DMS79 treated with DMSO at 0.1 percent for 48 hours (cell line): ENCODE measurements at regions not wholly inside any gene's neighbourhood (a gene's known extent, or its start where the extent isn't known, plus 50 kb on each side); places are given as distances from the start of the nearest gene placed in this dataset.
A peak's percentile ranks its signal among the peaks of the same experiment; 100 is the strongest.
"Not testable (repeated sequence)": the region's sequence is repeated elsewhere in the genome, so short reads cannot be mapped to it uniquely, and the experiment has no call there.

Experiments used
- DNase-seq: peaks from one replicate; lab custom pipeline; 2025; lab: John Stamatoyannopoulos, UW

DNA sequence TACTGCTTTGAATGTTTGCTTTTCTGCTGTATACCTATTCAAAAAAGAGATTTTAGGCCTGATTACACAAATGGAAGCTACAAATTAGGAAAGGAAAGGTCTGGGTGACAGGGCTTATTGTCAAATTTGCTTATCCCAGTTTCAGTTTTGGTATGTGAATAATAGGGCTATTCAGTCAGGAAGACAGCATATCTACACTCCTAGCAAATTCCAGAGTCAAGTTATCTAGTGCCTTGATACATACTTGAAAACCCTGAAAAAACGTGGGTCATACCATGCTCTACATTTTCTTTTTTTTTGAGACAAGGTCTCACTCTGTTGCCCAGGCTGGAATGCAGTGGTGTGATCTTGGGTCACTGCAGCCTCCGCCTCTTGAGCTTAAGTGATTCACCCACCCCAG lies 59.2 kb upstream of the CCDC180 start:
- not testable (repeated sequence) for DNase-seq

DNA sequence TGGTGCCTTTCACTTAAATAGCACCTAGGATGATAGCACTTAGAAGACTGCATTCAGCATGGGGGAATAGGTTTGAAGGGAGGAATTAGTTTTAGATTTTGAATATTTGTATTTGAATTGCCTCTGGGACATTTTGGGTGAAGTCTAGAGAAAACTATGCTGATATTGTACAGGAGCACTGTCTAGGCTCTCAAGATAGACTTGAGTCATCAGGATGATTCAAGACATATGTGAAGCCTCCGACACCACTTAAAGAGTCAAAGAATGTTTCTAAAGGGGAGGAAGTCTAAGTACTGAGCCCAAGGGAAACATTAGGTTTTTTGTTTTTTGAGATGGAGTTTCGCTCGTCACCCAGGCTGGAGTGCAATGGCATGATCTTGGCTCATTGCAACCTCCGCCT lies 63.9 kb upstream of the CCDC180 start:
- DNase-seq = no peak

DNA sequence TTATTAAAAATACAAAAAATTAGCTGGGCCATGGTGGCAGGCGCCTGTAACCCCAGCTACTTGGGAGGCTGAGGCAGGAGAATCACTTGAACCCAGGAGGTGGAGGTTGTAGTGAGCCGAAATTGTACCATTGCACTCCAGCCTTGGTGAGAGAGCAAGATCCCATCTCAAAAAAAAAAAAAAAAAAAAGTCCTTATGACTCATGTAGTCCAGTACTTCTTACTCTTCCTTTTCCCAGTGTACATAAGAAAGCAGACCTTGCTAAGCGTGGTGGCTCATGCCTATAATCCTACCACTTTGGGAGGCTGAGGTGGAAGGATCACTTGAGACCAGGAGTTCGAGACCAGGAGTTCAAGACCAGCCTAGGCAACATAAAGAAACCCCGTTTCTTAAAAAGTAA lies 66.0 kb upstream of the CCDC180 start:
- not testable (repeated sequence) for DNase-seq

DNA sequence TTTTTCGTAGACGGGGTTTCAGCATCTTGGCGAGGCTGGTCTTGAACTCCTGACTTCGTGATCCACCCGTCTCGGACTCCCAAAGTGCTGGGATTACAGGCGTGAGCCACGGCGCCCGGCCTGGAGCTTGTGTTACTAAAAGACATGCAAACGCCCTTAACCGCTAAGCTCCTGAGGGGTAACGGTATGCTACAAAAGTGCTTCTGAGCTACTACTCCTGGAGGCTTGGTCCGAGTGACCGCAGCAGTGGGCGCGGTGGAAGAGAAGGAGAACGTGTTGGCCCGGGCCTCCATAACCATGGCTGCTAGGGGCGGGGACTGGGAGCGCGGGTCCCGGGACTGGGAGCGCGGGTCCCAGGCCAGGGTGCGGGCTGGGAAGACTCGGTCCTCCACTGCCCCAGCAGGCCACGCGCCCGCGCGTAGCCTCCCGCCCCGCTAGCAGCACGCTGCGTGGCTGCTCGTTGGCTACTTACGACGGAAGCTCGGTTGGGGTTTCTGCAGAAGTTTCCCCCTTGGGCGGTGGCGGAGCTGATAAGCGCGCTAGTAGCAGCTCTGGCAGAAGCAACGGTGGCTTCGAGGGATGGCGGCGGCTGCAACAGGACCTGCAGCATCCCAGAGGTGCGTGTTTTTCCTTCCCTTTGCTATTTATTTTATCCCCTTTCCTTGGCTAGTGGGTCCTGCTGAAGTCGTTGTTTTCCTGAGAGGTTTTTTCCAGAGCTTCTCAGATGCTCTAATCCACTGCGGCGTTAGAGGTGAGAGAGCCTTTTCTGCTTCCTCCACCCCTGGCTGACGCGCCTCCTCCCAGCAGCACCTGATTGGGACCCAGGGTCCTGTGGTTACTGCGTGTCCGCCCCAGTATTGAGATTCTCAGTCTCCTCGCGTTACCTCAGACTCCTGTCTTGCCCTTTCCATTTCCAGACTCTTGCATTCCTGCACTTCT lies 69.2 kb upstream of the CCDC180 start:
- peak; percentile 43 for DNase-seq

DNA sequence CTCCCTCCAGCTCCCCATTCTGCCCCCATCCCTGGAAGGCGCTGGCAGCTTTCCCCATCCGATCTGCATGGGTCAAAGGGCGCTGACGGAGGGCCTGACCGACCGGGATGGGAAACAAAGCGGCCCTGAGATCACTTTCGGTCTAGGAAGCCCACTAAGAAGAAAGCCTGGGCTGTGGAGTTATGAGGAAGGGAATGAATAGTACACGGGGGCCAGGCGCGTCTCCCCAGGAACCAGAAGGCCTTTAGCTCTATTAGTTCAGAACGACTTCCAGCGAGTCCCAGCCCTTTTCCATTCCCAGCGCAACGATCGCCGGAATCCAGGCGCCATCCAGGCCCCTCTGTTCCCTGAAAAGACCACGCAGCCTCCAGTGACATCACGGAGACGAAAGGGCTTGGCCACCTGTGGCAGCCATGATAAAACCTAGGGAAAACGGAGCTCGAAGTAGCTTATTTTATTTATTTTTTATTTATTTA lies 70.1 kb upstream of the CCDC180 start:
- DNase-seq = no peak

DNA sequence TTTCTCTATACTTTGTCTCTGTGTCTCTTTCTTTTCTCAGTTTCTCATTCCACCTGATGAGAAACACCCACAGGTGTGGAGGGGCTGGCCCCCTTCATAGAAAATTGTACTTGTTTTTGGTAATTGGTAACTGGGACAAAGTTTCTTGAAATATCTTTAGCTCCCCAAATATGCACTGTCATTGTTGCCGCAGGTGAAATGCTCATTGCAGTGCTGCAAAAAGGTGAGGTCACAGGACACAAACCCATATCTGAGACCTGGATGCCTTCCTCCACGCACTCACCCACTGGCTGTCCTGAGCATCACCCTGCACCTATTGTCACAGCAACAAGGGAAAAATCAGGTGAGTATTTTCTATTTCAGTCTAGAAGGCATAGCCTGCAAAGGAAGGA lies 74.5 kb upstream of the CCDC180 start:
- DNase-seq = not testable (repeated sequence)

DNA sequence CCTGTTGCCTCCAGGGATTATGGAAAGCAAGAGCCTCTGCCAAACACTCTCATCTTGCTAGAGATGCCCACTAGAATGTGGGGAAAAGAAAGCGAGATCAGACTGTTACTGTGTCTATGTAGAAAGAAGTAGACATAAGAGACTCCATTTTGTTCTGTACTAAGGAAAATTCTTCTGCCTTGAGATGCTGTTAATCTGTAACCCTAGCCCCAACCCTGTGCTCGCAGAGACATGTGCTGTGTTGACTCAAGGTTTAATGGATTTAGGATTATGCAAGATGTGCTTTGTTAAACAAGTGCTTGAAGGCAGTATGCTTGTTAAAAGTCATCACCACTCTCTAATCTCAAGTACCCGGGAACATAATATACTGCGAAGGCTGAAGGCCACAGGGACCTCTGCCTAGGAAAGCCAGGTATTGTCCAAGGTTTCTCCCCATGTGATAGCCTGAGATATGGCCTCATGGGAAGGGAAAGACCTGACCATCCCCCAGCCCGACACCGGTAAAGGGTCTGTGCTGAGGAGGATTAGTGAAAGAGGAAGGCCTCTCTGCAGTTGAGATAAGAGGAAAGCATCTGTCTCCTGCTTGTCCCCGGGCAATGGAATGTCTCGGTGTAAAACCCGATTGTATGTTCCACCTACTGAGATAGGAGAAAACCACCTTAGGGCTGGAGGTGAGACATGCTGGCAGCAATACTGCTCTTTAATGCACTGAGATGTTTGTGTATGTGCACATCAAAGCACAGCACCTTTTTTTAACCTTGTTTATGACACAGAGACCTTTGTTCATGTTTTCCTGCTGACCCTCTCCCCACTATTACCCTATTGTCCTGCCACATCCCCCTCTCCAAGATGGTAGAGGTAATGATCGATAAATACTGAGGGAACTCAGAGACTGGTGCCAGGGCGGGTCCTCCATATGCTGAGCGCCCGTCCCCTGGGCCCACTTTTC lies 75.1 kb upstream of the CCDC180 start:
- DNase-seq = not testable (repeated sequence)

DNA sequence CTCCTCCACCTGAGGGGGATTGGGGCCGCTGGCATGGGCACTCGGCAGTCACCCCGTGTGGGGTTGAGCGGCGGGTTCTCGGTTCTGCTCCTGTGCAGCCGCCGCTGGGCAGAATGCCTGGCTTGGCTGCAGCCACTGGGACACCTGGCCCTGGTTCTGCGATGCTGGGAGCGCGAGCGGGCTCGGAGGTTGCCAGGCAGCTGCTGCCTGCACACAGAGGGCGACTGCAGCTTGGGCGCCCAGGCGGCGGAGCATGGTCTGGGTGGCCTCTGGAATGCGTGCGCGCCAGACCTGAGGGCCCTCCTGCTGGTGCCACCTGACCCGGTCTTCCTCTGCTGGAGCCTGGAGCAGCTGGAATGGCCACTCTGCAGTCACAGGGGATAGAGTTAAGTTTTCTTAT lies 85.1 kb upstream of the CCDC180 start:
- DNase-seq = peak; percentile 2

DNA sequence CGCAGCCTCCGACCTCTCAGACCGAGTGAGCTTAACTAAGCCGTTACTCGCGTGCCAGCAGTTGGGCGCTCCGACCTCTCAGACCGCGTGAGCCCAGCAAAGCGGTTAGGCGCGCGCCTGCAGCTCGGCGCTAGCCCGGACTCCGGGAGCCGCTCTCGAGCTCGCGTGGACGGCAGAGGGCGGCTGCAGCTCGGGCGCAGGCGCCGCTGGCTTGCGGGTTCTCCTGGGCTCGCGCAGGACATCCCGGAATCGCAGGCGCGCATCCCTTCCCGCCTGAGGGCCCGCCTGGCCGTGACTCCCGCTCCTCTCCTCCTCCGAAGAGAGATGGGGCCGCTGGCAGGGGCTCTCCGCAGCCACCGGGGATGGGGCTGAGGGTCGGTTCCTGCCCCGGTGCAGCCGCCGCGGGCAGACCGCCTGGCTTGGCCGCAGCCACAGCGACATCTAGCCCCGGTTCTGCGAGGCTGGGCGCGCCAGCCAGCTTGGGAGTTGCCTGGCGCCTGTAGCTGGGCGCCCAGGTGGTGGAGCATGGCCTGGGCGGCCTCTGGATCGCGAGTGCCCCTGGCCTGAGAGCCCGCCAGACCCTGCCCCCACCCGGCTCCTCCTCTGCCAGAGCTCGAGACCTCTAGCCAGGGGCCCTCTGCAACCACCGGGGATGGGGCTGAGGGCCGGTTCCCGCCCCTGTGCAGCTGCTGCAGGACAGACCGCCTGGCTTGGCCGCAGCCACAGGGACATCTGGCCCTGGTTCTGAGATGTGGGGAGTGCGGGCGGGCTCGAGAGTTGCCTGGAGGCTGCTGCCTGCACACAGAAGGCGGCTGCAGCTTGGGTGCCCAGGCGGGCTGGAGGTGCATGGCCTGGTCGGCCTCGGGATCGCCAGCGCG lies 85.7 kb upstream of the CCDC180 start:
- DNase-seq = not testable (repeated sequence)

DNA sequence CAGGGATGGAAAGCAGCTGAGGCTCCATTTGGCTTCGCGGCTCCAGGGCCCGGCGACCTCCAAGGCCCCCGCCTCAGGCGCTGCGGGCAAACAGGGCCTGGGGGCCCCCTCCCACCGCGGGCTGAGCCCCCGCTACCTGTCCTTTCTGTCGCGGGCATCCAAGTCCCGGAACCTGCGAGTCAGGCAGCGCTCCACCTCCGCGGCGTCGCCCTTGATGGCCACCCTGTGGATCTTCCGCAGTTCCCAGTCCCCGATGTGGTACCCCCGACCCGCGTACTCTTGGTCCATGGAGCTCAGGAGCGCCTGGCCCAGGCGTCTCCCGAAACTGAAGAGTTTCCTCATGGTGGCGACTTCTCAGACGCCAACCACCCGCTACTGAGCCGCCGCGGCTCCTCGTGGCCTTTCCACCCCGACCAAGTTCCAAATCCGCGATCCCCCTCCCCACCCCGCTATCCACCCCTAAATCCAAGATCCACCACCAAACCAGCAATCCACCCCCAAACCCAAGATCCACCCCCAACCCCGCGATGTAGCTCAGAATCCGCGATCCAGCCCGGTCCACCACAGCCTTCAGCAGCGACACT lies 86.5 kb upstream of the CCDC180 start:
- no peak for DNase-seq

DNA sequence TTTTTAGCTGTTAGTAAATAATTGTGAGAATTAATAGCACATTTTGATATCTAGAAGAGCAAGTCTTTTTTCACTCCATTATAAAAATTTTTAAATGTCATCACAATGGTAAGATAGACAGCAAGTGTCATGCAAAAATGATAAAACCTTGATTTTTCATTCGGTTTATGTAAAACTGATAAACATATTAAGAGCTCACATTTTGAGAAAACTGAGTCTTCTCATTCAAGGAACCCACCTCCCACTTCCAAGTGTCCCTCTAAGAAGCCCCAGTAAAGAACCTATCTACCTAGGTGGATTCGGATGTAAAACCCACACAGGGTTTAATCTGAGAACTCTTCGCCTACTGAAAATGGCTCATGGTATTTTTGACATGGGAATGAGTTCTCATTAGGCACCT lies 87.1 kb upstream of the CCDC180 start:
- not testable (repeated sequence) for DNase-seq

DNA sequence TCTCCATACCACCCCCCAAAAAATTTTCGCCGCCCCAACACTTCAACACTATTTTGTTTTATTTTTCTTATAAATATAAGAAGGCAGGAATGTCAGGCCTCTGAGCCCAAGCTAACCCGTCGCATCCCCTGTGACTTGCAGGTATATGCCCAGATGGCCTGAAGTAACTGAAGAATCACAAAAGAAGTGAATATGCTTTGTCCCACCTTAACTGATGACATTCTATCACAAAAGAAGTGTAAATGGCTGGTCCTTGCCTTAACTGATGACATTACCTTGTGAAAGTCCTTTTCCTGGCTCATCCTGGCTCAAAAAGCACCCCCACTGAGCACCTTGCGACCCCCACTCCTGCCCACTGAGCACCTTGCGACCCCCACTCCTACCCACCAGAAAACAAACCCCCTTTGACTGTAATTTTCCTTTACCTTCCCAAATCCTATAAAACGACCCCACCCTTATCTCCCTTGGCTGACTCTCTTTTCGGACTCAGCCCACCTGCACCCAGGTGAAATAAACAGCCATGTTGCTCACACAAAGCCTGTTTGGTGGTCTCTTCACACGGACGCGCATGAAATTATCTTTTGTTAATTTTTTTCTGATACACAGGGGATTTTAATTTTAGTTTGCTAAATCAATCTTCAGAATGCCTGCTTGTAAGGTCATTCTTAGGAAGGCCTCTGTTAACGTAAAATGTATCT lies 87.9 kb upstream of the CCDC180 start:
- DNase-seq = not testable (repeated sequence)

DNA sequence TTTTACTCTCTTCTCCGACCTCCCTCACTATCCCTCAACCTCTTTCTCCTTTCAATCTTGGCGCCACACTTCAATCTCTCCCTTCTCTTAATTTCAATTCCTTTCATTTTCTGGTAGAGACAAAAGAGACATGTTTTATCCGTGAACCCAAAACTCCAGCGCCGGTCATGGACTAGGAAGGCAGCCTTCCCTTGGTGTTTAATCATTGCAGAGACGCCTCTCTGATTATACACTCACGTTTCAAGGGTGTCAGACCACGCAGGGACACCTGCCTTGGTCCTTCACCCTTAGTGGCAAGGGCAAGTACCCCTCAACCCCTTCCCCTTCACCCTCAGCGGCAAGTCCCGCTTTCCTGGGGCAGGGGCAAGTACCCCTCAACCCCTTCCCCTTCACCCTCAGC lies 92.3 kb upstream of the CCDC180 start:
- not testable (repeated sequence) for DNase-seq

DNA sequence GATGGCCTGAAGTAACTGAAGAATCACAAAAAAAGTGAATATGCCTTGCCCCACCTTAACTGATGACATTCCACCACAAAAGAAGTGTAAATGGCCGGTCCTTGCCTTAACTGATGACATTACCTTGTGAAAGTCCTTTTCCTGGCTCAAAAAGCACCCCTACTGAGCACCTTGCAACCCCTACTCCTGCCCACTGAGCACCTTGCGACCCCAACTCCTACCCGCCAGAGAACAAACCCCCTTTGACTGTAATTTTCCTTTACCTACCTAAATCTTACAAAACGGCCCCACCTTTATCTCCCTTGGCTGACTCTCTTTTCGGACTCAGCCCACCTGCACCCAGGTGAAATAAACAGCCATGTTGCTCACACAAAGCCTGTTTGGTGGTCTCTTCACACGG lies 92.9 kb upstream of the CCDC180 start:
- DNase-seq = not testable (repeated sequence)

DNA sequence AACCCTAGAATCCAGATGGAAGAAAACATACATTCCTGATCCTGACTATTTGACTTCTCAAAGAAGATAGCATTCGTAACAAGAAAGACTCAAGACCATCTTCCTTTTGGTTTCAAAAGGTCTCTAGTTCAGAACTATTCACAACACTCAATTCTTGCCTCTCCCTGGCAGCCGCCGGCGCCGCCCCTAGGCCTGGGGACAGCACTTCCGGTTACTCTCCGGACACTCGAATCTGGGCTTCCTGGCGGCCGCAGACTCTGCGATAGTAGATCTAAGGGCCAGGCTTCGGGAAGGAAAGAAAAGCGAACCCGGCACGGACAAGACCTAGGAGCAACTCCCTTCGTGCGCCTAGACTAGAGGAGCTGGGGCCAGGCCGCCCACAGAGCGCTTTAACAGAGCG lies 107.8 kb upstream of the CCDC180 start:
- not testable (repeated sequence) for DNase-seq

DNA sequence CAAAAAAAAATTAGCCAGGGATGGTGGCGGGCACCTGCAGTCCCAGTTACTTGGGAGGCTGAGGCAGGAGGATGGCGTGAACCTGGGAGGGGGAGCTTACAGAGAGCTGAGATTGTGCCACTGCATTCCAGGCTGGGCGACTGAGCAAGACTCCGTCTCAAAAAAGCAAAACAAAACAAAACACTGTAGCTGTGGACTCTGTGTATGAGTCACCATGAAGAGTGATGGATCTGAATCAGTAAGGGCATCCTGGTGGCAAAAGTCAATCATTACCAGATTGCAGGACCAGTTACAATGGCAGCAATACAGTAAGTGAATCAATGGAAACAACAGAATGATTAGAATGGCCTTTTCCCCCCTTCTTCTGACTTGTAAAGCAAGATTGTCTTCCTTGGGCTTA lies 113.7 kb upstream of the CCDC180 start:
- DNase-seq = not testable (repeated sequence)

DNA sequence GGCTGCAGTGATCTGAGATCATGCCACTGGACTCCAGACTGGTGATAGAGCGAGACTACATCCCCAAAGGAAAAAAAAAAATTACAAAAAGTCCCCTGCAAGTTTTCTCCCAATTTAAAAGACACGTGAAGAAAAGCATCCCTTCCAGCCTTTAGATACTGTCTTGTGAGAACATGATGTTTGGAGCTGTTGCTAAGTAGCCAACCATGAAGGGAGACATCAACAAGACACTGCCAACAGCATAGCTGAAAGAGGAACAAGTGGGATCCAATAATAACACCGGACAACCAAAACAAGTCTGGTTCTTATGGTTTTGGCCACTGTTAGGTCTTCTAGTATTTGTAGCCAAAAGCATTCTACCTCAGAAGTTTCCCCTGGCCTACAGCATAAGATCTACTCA lies 118.9 kb upstream of the CCDC180 start:
- no peak for DNase-seq

DNA sequence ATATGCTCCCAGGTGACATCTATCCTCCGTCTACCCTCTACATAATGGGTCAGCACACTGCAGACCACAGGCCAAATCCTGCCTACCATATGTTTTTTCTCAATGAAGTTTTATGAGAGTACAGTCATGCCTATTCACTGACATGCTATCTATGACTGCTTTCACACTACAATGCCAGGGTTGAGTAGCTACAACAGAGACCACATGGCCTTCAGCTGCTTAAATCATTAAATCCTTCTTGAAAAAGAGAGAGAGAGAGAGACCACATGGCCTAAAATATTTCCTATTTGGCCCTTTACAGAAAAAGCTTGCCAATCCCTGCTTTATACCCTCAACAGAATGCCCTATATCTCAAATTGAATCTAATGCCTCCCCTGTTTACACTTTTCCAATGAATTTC lies 119.8 kb upstream of the CCDC180 start:
- not testable (repeated sequence) for DNase-seq

DNA sequence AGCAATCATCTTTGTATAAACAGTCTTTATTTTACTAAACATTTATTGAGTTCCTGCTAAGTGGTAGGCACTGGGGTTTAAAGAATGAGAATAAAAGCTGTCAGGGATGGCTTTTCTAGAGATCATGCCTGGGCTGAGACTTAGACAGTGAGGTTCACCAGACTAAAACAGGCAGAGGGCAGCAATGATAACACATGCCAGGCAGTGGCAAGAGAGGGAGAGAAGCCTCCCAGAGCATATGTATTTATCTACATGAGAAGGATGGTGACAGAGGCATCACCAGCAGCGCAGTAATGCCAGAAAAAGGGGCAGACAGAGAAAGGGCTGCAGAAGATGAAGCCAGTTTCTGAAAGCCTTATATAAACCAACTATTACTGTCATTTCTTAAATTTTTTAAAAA lies 121.0 kb upstream of the CCDC180 start:
- no peak for DNase-seq

DNA sequence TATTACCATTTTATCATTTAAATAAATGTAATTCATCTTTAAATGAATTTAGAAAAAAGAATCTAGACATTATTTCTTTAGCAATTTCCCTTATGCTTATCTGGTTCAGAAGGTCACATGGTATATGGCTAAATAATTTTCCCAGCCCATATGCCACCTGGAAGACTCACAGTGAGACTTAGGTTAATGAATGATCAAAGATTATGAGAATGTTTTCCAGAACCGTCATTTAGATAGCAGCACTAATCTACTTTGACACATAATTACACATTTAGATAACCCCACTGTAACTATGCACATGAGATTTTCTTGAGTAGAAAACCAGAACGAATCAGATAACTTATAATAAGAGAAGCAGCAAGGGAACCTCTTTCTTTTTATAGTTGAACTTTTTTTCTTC lies 124.9 kb upstream of the CCDC180 start:
- not testable (repeated sequence) for DNase-seq

DNA sequence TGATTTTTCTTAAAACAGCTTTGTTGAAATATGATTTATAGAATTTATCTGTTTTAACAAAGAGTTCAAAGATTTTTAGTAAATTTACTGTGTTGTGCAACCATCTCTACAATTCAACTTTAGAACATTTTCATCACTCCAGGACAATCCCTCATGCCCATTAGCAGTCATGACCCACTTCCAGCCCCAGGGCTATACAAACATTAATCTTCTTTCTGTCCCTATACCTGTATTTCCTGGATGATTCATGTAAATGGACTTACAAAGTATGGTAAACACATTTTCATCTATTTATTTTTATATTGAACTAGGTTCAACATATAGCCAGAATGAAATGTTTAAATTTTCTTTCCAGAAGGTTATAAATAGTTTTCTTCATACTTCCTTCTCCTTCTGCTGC lies 127.8 kb upstream of the CCDC180 start:
- no peak for DNase-seq
